Neuronal stem cell (in vitro differentiated cells): ENCODE measurements at regions not wholly inside any gene's neighbourhood (a gene's known extent, or its start where the extent isn't known, plus 50 kb on each side); places are given as distances from the start of the nearest gene placed in this dataset.

Experiments used
- DNase-seq: peaks from one replicate; pipeline ENCODE4 v3.0.0-alpha.2; 2013; ENCODE audit warnings: low spot score
- H2AFZ ChIP-seq: one replicate; pipeline ENCODE4 v1.6.1; 2013; ENCODE audit warnings: mild to moderate bottlenecking, low read length, inconsistent platforms
- H2AK5ac ChIP-seq: 2 replicates; pipeline ENCODE4 v1.6.1; 2013; ENCODE audit warnings: low read depth, mild to moderate bottlenecking, inconsistent platforms, low read length, moderate library complexity, mixed read lengths
- H2BK120ac ChIP-seq: 2 replicates; pipeline ENCODE4 v1.6.1; 2013; ENCODE audit warnings: low read depth, mild to moderate bottlenecking, inconsistent platforms, low read length, moderate library complexity, mixed read lengths
- H2BK12ac ChIP-seq: one replicate; pipeline ENCODE4 v1.6.1; 2013; ENCODE audit warnings: low read length, inconsistent platforms
- H2BK15ac ChIP-seq: 2 replicates; pipeline ENCODE4 v1.6.1; 2013; ENCODE audit warnings: mild to moderate bottlenecking, low read length, inconsistent platforms, mixed read lengths
- H2BK5ac ChIP-seq: one replicate; pipeline ENCODE4 v1.6.1; 2013; ENCODE audit warnings: inconsistent platforms, mild to moderate bottlenecking, low read length, moderate library complexity
- H3K14ac ChIP-seq: one replicate; pipeline ENCODE4 v1.6.1; 2013; ENCODE audit warnings: low read length, inconsistent platforms
- H3K18ac ChIP-seq: 2 replicates; pipeline ENCODE4 v1.6.1; 2013; ENCODE audit warnings: low read length, inconsistent platforms
- H3K23ac ChIP-seq: 2 replicates; pipeline ENCODE4 v1.6.1; 2013; ENCODE audit warnings: low read depth, mild to moderate bottlenecking, mixed read lengths, low read length, inconsistent platforms; ENCODE audit not compliant: poor library complexity
- H3K27ac ChIP-seq: replicated peaks from 3 replicates; pipeline ENCODE4 v1.5.1; 2013; ENCODE audit warnings: low read length, inconsistent platforms
- H3K27me3 ChIP-seq, 3 experiments: 2 replicates each; pipeline ENCODE4 v1.6.1; 2013; ENCODE audit warnings: low read length in 3 of 3, mild to moderate bottlenecking in 2 of 3, inconsistent platforms in 1 of 3, low read depth in 1 of 3, mixed read lengths in 1 of 3, moderate library complexity in 1 of 3; ENCODE audit not compliant: control insufficient read depth in 3 of 3, insufficient read depth in 3 of 3
- H3K36me3 ChIP-seq, 2 donors: replicated peaks in 1 of 2; 2 replicates each; pipeline ENCODE4 v1.6.1; 2013; ENCODE audit warnings: low read length in 2 of 2; ENCODE audit not compliant: control insufficient read depth in 2 of 2, insufficient read depth in 2 of 2
- H3K4ac ChIP-seq: 2 replicates; pipeline ENCODE4 v1.6.1; 2013; ENCODE audit warnings: inconsistent platforms, mild to moderate bottlenecking, low read length, moderate library complexity
- H3K4me1 ChIP-seq, 2 donors: 1 replicate in 1 of 2; 2 replicates in 1 of 2; pipeline ENCODE4 v1.6.1; 2013; ENCODE audit warnings: low read length in 2 of 2, low read depth in 1 of 2; ENCODE audit not compliant: control insufficient read depth in 2 of 2, insufficient read depth in 1 of 2
- H3K4me2 ChIP-seq: one replicate; pipeline ENCODE4 v1.6.1; 2013; ENCODE audit warnings: mild to moderate bottlenecking, low read length, inconsistent platforms; ENCODE audit not compliant: insufficient read depth, poor library complexity, severe bottlenecking
- H3K4me3 ChIP-seq, 2 donors: 2 replicates each; pipeline ENCODE4 v1.5.1; 2013; ENCODE audit warnings: low read length in 2 of 2, mild to moderate bottlenecking in 2 of 2, inconsistent platforms in 1 of 2, moderate library complexity in 1 of 2
- H3K79me1 ChIP-seq: one replicate; pipeline ENCODE4 v1.6.1; 2013; ENCODE audit warnings: low read depth, mild to moderate bottlenecking, inconsistent platforms, low read length, moderate library complexity
- H3K9ac ChIP-seq: one replicate; pipeline ENCODE4 v1.6.1; 2013; ENCODE audit warnings: mild to moderate bottlenecking, low read depth, low read length, inconsistent platforms; ENCODE audit not compliant: poor library complexity
- H3K9me3 ChIP-seq, 2 donors: replicated peaks in 1 of 2; 2 replicates each; pipeline versions ENCODE3 to v1.6.1; 2013; ENCODE audit warnings: low read length in 2 of 2, mild to moderate bottlenecking in 2 of 2, inconsistent platforms in 1 of 2, low read depth in 1 of 2, mixed read lengths in 1 of 2, moderate library complexity in 1 of 2; ENCODE audit not compliant: control insufficient read depth in 2 of 2, insufficient read depth in 1 of 2
- H4K8ac ChIP-seq: one replicate; pipeline ENCODE4 v1.6.1; 2013; ENCODE audit warnings: low read depth, mild to moderate bottlenecking, inconsistent platforms, low read length, moderate library complexity
- H4K91ac ChIP-seq: one replicate; pipeline ENCODE4 v1.6.1; 2013; ENCODE audit warnings: low read length, low read depth, mild to moderate bottlenecking, inconsistent platforms; ENCODE audit not compliant: poor library complexity
- WGBS, 2 donors: extraction: QIAGEN DNeasy Blood & Tissue Kit; methylation state at CpG; one replicate each; pipeline ENCODE4 v1.1.7; 2013; ENCODE audit warnings: missing lambda C conversion rate in 2 of 2, mixed read lengths in 1 of 2; ENCODE audit not compliant: insufficient read length in 2 of 2, insufficient replicate concordance in 1 of 2; ENCODE audit errors: extremely low coverage in 2 of 2; 5-methylcytosine and 5-hydroxymethylcytosine counted together

DNA sequence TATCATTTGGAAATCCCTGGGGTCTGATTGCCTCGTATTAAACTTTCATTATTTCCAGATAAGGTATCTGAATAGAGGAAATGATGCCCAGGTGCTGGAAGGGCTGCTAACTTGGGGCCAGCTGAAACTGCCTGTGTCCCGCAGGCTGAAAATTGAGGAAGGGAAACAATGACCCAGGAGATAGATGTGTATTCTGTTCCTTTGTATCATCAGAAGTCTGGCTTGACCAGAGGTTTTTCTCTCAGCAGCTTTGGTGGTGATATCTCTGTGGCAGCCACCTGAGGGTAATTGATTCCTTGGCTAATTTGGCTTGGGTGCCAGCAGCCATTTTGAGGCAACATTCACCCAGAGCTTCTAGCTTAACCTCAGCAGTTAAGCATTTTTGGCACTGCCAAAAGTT lies 90.0 kb upstream of the STT3B start:
- Histone ChIP-seq H2AFZ (no peak overlapping the region), H3K23ac (no peak overlapping the region), H4K91ac (no peak overlapping the region), H2BK5ac (peak overlapping the region; percentile 21), H3K36me3 (no peaks in the 10 kb centered on the region), H3K9me3 (no peaks in the 10 kb centered on the region), H3K4me1 (peaks cover 3 to 5% of the 10 kb centered on the region in 2 donors), H2BK120ac (no peak overlapping the region), H4K8ac (no peak overlapping the region), H3K9ac (no peak overlapping the region), H3K79me1 (no peaks in the 10 kb centered on the region), H2BK15ac (no peak overlapping the region), H3K4me3 (no peak overlapping the region), H3K27me3 (no peaks in the 10 kb centered on the region), H3K14ac (no peak overlapping the region), H3K4ac (no peak overlapping the region), H2AK5ac (no peak overlapping the region), H2BK12ac (no peak overlapping the region), H3K18ac (no peak overlapping the region), H3K4me2 (no peak overlapping the region), H3K27ac (no peak overlapping the region)
- DNase-seq = no peak
- no CpG with 5 or more reads among the region's 2 CpGs for WGBS, 2 donors

DNA sequence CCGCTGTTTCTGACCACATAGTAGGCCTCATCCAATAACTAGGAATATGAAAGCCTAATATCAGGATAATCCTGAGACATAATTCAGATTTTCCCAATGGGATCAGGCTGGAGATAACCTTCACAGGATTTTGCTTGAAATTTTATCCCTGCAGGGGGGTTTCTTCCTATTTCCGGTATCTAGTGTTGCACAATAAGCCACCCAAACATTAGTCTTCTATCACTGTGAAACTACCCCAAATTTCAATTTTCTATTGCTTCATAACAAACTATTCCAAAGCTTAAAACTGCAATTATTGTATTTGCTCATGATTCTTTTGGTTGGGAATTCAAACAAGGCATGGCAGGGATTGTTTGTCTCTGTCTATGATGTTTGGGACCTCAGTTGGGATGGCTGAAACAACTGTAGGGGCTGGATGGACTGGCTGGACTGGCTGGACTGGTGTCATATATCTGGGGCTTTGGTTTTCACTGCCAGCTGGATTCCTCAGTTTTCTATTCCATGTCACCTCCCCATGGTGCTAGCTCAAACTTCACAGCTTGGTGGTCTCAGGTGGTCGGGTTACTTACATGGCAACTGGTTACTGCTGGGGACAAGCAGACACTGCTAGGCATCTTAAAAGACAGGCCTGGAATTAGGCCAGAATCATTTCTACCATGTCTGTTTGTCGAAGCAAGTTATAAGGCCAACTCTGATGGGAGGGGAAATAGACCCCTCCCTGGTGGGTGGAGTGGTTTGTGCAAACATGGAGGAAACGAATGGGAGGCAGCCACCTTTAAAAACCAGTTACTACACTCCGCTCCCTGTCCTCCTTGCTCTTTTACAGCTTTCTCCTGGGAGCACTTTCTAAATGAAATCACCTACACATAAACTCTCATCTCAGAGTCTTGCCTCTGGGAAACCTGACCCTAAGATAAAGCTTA lies 88.2 kb upstream of the STT3B start:
- no peak overlapping the region for H2BK5ac ChIP-seq
- no peak overlapping the region for H3K9ac ChIP-seq
- no peak overlapping the region for H2BK15ac ChIP-seq
- no peak overlapping the region for H3K27ac ChIP-seq
- no peaks in the 10 kb centered on the region for H3K36me3 ChIP-seq
- H2BK12ac ChIP-seq = no peak overlapping the region
- no CpG with 5 or more reads among the region's 6 CpGs for WGBS, 2 donors
- H3K79me1 ChIP-seq = no peaks in the 10 kb centered on the region
- H3K9me3 ChIP-seq = no peaks in the 10 kb centered on the region
- no peak overlapping the region for H2AFZ ChIP-seq
- no peak overlapping the region for H3K4ac ChIP-seq
- no peaks in the 10 kb centered on the region for H3K27me3 ChIP-seq
- DNase-seq = no peak
- no peak overlapping the region for H3K18ac ChIP-seq
- no peak overlapping the region for H2BK120ac ChIP-seq
- H4K91ac ChIP-seq = no peak overlapping the region
- H3K4me2 ChIP-seq = no peak overlapping the region
- H3K14ac ChIP-seq = no peak overlapping the region
- no peak overlapping the region for H3K23ac ChIP-seq
- no peak overlapping the region for H4K8ac ChIP-seq
- H3K4me3 ChIP-seq = no peak overlapping the region
- H3K4me1 ChIP-seq = peaks cover 2 to 3% of the 10 kb centered on the region in 2 donors
- H2AK5ac ChIP-seq = no peak overlapping the region

DNA sequence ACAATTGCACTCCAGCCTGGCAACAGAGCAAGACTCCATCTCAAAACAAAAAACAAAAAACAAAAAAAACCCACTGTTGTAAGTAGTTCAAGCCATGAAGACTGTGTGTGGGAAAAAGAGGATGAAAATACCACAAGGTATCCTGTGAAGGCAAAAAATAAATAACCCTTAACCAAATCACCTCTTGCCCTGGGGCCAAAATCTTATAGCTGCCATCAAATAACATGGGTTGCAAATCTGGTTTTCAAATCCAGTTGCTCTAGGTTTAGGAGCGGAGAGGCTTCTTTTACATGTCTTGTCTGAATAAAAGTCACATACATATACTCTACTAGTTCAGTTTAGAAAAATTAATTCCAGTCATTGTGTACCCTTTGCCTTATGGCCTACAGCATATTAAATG lies 87.0 kb upstream of the STT3B start:
- H3K9ac ChIP-seq = no peak overlapping the region
- H3K4me1 ChIP-seq = peaks cover 0 to 2% of the 10 kb centered on the region in 2 donors
- H3K18ac ChIP-seq = no peak overlapping the region
- H4K8ac ChIP-seq = no peak overlapping the region
- H2BK12ac ChIP-seq = no peak overlapping the region
- DNase-seq = no peak
- no peak overlapping the region for H2BK120ac ChIP-seq
- no peak overlapping the region for H3K4me3 ChIP-seq
- H2BK15ac ChIP-seq = no peak overlapping the region
- H2BK5ac ChIP-seq = no peak overlapping the region
- no peak overlapping the region for H2AK5ac ChIP-seq
- no peaks in the 10 kb centered on the region for H3K36me3 ChIP-seq
- no peak overlapping the region for H2AFZ ChIP-seq
- H3K9me3 ChIP-seq = peaks cover 0 to 3% of the 10 kb centered on the region in 2 donors
- no peak overlapping the region for H3K4ac ChIP-seq
- H3K79me1 ChIP-seq = no peaks in the 10 kb centered on the region
- H3K23ac ChIP-seq = no peak overlapping the region
- no peak overlapping the region for H4K91ac ChIP-seq
- H3K27me3 ChIP-seq = no peaks in the 10 kb centered on the region
- H3K27ac ChIP-seq = no peak overlapping the region
- no CpG with 5 or more reads among the region's 1 CpG for WGBS, 2 donors
- H3K14ac ChIP-seq = no peak overlapping the region
- no peak overlapping the region for H3K4me2 ChIP-seq

DNA sequence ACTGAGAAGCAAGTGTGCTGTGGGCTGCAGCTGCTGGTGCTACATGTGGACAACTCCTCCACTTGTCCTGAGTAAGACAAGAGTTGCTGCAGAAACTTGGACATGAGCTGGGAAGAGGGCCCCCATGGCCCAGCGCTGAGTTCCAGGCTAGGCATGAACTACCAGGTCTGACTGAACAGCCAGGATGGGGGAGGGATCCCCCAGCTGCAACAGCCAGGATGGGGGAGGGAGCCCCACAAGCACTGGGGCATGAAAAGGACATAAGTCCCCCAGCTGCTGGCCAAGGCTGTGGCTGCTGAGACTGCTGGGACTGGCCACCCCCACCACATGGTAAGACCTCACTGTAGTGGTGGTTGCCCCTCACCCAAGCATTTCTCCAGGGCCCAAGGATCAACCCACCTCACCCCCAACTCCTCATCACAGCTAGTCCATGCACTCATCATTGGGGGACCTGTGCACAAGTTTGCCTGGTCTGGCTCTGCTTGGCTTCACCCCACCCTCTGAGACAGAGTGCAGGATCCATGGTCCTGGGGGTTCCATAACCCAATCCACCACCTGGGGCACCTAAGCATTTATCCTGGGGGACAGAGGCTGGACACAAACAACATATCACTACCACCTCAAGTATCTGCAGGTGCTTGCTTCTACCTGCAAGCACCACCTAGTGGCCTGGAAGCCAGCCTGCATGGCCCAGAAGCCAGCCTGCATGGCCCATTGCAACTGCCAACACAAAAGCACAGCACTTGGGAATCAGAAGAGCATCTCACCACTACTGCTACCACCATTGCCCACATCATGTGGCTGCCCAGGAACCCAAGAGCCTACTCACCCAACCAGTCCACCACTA lies 84.5 kb upstream of the STT3B start:
- Histone ChIP-seq H2BK12ac (no peak overlapping the region), H3K4ac (no peak overlapping the region), H4K91ac (no peak overlapping the region), H3K36me3 (no peaks in the 10 kb centered on the region), H3K79me1 (no peaks in the 10 kb centered on the region), H3K27ac (no peak overlapping the region), H2AFZ (no peak overlapping the region), H2BK5ac (no peak overlapping the region), H2BK15ac (no peak overlapping the region), H3K18ac (no peak overlapping the region), H3K4me2 (no peak overlapping the region), H4K8ac (no peak overlapping the region), H3K9me3 (peaks cover 0 to 3% of the 10 kb centered on the region in 2 donors), H3K27me3 (no peaks in the 10 kb centered on the region), H2AK5ac (no peak overlapping the region), H3K4me3 (peak overlapping the region in 1 of 2 donors; percentile 38), H3K23ac (no peak overlapping the region), H3K4me1 (peaks cover 0 to 2% of the 10 kb centered on the region in 2 donors), H3K14ac (no peak overlapping the region), H3K9ac (no peak overlapping the region), H2BK120ac (no peak overlapping the region)
- no CpG with 5 or more reads among the region's 1 CpG for WGBS, 2 donors
- no peak for DNase-seq
